Fibroblast of upper back skin (primary cell): ENCODE measurements at regions not wholly inside any gene's neighbourhood (a gene's known extent, or its start where the extent isn't known, plus 50 kb on each side); places are given as distances from the start of the nearest gene placed in this dataset.
A peak's percentile ranks its signal among the peaks of the same experiment; 100 is the strongest.

Source experiments
- DNase-seq: peaks from one replicate; pipeline ENCODE4 v3.0.0-alpha.2; 2013

DNA sequence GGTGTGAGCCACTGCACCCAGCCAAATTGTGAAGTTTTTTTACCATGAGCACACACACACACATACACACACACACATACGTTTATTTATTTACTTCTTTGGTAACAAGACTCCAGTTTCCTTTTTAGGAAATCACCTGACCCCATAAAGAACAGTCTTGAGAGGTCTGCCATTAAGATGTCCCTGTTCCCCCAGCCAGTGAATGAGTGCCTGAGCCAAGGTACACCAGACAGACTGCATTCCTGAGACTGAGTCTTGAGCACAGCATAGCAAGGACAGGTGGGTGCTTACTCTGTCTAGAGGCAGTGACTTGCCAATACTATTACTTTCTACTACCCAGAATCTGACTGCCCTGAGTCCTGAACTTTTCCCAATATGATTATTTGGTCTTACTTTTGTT lies 167.2 kb upstream of the SATB2 start:
- DNase-seq = no peak

DNA sequence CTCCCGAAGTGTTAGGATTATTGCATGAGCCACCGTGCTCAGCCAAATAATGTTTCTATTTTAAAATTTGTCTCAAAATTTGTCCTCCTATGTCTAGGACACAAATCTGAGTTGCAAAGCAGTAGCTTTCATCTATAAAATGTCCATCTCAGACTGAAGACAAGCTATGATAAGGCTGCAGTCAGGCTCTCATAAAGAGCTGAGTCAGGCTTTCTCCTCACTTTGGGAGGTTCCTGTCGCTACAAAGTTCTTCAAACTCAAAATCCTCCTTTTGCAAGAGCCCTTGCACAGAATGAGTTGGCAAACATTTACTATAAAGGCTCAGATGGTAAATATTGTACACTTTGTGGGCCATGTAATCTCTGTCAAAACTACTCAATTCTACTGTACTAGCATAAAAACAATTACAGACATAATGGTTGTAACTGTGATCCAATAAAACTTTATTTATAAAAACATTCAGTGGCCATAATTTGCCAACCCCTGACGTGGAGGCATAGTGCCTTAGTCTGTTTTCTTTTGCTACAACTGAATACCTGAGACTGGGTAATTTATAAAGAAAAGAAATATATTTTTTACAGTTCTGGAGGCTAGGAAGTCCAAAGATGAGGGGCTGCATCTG lies 154.9 kb upstream of the SATB2 start:
- DNase-seq = no peak

DNA sequence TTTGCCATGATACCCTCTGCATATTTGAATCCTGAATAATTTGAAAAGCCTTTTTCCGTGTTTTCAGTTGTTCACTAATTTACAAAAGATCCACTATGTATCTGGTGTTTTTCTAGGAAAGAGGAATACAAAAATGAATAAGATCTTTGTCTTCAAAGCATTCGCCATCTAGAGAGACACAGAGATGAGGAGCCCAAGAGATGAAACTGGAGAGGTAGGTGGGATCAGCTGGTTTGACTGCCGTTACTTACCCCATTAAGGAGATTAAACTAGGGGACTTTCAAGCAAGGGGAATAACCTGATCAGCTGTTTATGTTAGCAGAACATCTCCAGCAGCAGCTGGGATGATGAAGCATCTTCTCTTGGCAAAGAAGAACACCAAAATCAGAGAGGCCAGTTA lies 150.2 kb upstream of the SATB2 start:
- no peak for DNase-seq

DNA sequence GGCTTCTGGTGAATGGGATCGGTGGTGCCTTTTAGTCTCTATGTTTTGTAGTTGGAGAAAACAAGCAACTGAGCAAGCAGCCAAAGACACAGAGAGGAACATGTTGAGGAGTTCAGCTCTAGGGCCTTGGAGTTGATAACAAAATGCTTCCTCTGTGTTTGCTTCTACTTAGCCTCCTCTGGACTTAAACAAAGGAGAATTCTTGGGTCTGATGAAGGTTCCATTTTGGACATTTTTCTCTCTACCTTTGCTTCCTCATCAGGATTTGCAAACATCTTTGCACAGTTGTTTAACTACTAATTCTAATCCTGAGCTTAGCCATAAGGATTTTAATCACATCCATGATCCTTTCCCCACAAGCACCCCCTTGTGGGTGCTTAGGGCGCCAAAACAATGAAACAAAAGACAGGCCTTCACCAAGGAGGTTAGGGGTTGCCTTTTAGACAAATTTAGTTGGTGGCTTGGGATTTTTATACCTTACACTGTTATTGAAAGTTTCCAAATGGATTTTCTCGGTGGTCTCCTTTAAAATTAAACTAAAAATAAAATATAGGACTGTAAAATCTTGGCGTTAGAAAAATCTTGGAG lies 148.5 kb upstream of the SATB2 start:
- no peak for DNase-seq

DNA sequence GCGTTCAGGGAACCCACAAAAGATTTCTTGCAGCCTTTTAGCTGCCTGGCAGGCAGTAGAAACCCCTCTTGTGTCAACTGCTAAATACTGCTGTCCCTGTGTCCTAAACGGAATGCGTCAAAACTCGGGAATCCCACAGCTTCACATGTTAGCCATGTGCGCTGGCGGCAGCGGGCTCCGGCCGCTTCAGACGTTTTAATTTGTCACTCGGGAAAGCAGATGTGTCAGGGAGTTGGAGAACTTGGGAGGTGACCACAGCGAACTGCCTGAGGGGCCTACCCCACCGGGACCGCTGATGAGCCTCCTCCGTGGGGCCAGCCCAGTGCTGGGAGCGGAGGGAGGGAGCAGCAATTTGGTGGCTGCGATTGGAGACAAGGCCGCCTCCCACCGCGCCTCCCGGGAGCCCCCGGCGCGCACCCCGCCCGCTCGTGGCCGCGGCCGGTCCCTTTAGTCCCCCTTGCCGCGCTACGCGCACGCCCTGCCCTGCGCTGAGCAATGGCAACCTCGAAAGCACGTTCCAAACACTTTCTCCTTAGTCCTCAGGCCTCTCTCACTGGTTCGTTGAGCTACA lies 146.1 kb upstream of the SATB2 start:
- DNase-seq = peak; percentile 57

DNA sequence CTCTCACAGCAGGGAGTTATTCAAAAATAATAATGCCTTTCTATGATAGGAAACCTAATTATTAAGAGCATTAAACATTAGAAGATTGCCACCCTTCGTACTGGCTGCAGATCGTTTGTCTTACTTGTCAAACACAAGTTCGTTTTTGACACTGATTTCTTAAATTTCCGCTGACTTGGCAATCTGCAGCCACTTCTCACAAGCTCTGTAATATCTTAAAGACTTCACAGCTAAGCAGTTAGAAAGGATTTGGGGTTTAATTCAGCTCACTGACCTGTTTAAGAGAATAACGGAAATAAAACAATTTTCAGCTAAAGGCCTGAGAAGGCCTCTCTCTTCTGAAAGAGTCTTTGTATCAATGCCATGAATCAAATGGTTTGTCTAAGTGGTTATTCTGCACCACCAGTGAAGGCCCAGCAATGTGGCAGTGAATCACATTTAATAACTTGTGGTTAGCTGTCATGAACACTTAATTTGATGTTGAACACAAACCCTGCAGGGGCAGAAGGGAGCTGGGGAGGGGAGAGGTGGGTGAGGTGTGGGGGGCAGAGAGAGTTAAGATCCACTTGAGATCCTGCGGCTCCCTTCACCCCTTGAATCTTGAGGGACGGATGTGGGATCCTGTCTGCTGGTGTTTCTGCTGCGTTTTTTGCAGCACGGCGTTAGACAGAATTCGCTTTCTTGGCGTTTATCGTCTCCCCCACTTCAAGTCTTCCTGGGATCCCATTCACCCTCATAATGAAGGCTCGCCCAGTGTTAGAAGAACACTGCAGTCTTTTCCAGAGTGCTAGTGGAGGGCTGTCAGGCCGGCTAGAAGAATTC lies 145.4 kb upstream of the SATB2 start:
- peak; percentile 52 for DNase-seq

DNA sequence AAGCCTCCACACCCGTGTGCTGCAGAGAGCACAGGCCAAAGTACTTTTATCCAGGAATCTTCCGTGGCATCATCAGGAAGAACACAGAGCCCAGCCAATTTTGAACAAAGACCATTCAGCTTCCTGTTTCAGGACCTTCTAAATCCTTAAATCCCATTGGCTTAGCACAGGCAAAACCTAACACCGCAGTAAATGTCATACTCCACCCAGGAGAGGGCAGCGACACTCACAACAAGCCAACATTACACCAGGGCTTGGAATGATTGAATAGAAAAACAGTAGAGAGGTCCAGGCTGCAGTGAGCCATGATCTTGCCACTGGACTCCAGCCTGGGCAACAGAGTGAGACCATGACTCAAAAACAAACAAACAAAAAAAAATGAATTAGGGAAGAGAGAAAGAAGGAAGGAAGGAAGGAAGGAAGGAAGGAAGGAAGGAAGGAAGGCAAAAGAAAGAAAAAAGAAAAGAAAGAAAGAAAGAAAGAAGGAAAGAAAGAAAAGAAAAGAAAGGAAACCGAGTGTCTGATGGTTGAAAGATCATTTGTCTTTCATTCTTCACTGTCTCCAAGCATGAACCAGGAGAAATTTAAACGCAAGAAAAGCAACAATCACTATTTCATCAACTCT lies 144.6 kb upstream of the SATB2 start:
- DNase-seq = no peak

DNA sequence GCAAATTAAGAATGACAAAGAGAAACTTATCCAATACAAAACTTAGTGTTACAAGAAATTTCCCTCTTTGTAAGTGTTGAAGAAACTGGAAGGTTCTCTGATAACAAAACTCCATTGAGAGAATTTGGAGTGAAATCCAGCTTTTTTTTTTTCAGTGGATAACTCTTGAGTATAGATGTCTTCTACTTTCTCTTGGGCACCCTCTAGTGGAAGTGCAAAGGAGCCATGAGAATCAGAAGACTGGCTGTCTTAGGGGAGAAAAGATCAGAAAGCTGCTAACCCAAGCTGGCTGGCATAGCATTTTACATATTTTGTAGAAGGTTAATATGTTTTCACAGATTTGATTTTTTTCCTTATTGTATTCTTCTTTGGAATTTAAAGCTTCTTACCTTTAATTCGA lies 138.8 kb upstream of the SATB2 start:
- no peak for DNase-seq

DNA sequence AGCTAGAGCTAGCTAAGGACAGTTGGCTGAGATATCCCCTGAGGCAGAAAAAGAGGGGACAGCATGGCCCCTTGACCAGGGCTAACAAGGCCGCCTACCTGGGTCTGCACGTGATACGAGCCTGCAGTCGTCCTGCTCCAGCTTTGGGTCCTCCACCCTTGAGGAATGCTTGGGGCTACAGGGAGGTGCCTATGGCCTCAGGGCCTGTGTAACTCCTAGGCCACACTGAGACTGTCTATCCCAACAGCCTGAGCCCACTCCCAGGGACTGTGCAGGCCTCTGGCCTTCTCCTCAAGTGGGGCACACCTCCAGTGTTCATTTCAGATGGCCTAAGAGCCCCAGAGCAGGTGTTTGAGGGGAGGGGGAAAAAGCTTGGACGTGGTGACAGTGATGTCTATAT lies 136.7 kb upstream of the SATB2 start:
- DNase-seq = no peak

DNA sequence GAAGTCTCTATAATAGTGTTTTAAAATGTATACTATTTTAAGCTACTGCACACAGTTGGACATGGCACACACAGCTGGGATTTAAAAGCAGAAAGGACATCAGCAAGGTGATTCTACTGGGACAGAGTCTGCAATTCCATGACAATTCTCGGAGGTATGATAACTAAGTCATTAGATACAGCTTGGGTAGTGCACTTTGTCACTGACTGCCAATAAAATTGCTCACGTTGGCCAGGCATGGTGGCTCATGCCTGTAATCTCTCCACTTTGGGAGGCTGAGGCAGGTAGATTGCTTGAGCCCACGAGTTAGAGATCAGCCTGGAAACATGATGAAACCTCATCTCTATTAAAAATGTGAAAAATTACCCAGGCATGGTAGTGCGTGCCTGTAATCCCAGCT lies 134.1 kb upstream of the SATB2 start:
- DNase-seq = no peak

DNA sequence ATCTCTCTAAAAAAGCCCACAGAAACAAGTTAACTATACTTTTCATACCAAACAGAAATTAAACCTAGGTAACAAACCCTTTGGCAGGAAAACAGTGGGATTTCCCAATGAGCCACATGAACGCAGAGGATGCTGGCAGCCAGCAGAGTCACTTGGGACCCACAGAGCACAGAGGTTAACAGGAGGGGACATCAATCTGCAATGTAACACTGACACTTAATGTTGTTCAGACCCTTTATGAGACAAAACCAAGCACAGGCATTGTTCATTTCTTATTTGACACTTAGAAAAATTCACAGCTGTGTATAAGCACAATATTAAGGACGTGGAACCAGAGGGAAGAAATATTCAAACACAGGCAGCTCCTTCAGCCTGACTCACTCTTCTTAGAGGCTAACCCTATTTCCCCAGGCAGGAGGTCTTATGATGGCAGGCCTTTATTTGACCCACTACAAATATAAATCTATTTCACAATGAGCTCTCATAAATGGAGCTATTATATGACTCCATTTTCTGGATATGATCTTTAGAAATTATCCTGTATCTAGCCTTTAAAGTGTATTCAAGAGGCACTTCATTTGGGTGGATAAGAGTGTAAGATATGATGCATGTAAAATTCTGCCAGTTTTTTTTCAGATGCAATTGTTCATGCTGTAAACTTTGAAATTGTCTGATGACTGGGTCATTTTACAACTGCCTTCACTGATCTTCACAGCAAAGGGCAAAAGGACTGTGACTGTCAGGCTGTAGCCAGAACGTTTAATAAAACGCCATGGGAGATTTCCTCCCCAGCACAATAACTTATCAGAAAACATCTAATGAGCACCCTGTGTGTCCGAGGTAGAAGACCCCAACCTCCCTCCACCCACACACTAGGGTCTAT lies 132.8 kb upstream of the SATB2 start:
- no peak for DNase-seq

DNA sequence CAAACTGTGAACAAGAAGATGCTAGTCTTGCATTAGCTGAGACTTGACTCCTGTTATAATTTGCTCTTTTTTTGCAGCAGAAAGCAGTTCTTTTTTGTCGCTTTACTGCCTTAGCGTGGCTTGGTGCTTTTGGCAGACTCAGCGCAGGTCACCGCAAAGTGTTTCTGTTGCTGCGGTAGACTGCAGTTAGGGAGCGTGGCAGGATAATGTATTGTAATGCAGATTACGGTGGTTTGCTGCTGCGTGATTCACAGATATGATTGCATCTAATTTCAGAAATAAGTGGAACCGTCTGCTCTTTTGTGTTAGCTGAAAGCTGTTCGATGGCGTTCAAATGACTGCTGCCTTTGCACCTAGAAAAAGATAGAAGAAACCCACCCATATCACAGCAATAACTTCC lies 131.6 kb upstream of the SATB2 start:
- peak; percentile 32 for DNase-seq

DNA sequence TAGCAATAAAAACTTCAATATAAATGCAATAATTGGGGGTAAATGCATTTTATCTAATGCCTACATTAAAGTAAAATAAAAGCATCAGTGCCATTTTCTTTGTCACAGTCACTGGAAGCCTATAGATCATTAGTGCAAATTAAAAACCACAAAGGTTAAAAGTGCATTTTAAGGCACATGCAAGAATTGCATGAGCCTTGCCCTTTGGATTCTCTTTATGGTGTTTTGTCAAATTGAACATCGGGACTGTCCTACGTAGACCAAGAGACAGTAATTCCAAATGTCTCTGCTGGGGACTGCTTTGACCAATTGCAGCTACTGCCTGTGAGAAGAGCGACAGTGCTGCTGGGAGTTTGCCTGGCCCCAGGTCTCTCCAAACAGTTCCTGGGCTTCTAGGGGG lies 130.3 kb upstream of the SATB2 start:
- DNase-seq = no peak

DNA sequence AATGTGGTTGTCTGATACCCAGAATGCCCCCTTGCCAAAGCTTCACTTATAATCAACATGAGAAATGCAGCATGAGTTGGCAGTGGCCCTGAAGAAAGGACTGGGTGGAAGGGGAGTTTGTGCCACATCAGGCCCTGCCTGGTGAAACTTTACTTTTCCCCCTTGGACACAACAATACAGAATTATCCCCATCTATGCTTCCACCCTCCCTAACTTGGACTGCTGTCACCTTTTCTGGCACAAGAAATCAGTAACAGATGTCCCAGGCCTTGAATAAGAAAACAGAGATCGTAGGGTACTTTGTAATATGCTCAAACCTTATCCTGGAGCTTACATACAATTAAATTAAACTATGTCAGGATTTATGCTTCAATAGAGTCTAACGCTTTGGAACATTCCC lies 128.9 kb upstream of the SATB2 start:
- DNase-seq = no peak

DNA sequence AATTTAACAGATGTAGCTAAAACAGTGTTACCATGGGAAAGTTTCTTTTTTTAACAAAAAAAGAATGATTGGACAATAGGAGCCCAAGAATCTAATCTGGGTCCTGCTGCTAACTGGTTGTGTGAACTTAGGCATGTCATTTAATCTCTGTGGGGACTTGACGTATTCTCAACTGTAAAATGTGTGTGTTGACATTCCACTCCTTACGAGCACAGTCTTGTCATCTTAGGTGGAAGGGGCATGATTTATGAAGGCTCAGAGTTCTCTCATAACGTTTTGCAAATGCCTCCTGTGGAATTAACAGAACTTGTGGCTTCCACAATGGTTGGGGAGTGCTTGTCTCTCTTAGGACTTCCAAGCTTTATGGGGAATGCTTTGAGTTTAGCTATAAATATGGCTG lies 125.9 kb upstream of the SATB2 start:
- DNase-seq = no peak

DNA sequence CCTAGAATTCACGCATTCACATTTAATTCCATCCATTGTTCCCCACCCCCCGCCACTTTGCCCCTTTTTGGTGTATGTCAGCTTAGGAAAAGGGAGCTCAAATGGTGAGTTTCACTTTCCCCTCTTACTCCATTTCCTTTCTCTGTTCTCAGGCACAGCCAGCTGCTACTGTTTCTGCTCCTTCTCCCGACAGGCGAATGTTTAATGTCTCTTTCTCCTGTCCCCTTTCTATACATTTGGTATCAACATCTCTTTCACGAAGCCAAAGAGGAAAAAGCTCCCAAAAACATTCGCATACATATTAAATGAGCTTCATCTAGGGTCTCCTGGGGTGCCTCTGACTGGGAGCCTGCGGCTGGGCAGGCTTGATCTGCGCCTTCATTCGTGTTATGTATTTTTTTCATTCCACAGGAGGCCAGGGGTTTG lies 124.2 kb upstream of the SATB2 start:
- DNase-seq = peak; percentile 25

DNA sequence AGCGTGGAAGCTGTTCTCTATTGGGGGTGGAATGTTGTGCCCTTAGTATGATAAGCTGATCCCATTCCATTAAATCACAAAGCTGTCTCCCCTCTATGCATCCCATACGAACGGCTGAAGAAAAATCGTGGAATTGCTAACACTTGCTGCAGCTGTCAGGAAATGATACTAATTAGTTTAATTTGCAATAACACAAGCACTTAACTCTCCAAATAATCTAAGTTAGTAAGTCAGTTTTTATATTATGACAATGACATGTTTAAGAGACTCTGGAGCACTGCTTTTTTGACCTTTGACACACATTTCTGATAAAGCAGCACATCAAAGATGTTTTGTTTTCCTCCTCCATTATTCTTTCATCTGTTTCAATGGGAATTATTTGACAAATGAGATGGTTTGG lies 123.7 kb upstream of the SATB2 start:
- no peak for DNase-seq

DNA sequence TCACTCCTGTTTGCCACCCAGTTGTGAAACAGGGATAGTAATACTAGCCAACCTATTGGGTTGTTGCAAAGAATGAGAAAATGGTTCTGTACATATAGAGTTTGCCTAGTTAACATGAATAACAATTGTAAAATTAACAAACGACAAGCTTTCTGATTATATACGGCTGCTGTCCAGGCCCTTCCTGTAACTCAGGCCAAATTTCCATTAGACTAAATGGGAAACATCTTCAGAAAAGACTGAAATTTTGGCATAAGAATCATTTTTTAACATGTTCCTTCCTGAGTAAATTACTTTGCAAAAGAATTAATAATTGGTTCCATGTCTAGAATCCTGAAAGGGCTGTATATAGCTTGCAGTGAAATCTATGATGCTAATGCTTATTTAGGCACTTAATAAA lies 117.7 kb upstream of the SATB2 start:
- DNase-seq = no peak

DNA sequence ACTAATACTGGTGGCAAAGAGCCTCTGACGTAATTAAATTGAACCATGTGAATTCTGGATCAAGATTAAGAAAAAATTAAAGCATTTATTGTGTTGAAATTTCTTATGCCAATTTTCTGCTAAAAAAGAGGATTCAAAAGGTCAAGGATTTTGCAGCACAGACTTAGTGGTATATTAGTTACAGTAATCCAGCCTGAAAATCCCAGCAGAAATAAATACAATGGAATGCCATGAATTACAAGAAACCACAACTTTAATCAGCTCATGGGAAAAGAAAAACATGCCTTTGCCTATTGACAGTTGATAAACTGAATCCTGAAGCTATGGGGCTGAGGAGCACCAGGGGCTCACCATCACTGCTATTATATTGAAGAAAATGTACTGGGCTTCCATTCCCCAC lies 114.8 kb upstream of the SATB2 start:
- peak; percentile 13 for DNase-seq

DNA sequence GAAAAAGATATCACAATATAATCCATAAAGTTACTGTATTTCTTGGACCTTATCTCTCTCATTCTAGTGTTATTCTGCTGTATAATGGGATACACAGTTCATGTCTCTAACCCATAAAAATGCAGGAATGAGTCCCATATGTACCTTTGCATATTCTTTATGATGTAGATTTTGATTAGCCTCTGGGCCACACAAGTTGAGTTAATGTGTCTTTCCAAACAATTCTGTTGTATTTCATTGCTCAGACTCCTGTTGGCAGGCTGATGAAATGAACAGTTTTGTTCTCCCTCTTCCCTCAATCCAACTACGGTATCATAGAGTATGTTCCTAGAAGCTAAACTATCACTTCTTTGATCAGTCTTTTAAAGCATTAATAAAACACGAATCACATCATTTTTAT lies 113.2 kb upstream of the SATB2 start:
- DNase-seq = no peak

DNA sequence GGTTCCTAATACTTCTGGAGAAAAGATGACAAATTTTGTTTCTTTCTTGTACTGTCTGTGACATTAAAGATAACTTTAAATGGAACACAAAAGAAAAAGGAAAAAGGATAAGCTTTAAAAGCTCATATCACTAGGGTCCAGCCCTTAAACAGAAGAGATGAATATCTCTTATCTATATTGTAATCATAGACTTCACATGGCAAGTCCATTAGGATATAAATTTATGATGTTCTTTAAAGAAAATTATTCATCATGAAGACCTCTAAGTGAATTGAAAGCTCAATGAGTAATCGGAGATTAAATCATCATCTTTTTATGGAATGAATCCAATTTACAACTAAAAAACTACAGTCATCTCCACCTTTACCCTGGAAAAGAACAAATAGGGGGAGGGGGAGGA lies 111.6 kb upstream of the SATB2 start:
- no peak for DNase-seq

DNA sequence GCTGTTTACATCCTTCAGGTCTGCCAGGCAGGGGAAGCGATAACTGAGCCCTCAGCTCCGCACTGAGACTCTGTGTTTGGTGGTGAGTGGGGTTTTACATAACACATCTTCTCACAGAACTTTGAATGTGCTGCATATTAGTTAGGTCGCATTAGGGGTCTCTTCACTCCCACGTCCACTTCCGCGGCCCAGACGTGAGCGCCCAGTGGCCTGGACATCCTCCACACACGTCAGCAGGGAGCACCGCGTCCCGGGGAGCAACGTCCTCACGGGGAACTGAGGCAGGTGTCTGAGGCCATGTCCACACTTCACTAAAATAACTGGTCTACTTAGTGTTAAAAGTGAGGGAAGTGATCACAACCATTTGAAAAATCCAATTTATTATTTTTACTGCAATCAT lies 100.4 kb upstream of the SATB2 start:
- DNase-seq = no peak
